Choroid plexus epithelial cell (primary cell): ENCODE measurements at regions not wholly inside any gene's neighbourhood (a gene's known extent, or its start where the extent isn't known, plus 50 kb on each side); places are given as distances from the start of the nearest gene placed in this dataset.

ENCODE experiments used
- DNase-seq: peaks from one replicate; pipeline ENCODE4 v3.0.0-alpha.2; 2010; ENCODE audit warnings: low read depth
- H3K4me3 ChIP-seq: 2 replicates; pipeline ENCODE4 v1.5.1; 2011; ENCODE audit warnings: low read depth, mild to moderate bottlenecking, control low read depth, low read length, moderate library complexity
- TF ChIP-seq, protein P1 (sequence below): conservative IDR thresholded peaks from 2 replicates; pipeline ENCODE4 v1.5.1; 2011; ENCODE audit warnings: low read depth, mild to moderate bottlenecking, control low read depth, inconsistent platforms, low read length, moderate library complexity

DNA sequence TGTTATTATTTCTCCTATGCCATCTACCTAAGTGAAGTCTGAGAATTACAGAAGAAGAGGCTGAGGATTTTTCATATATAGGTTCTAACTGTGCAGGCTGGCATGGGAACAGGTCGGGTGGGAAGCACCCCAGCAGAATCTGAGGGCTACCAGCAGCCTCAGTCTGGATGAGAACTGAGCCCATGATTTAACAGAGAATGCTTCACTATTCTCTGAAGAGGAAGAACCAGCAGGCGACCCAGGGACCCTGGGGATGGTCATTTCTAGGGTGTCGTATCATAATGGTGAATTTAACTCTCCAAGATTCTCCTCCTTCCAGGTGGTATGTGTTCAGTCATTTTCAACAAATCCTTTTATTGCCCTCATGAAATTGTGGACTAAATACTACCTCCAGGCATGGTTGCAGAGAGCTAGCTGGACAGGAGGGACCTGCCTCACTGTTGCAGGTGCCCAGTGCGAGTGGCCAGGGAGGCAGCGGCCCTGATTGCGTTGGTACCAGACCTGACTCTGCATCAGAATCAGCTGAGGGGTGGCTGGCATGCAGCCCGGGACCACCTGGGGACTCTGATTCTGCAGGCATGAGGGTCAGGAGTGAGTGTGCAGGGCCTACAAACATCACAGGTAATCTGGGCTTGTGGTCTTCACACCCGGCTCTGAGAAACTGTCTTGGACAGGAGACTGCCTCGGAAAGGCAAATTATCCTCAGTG, 272.2 kb downstream of the TSN start:
- TF ChIP-seq, protein P1, sequence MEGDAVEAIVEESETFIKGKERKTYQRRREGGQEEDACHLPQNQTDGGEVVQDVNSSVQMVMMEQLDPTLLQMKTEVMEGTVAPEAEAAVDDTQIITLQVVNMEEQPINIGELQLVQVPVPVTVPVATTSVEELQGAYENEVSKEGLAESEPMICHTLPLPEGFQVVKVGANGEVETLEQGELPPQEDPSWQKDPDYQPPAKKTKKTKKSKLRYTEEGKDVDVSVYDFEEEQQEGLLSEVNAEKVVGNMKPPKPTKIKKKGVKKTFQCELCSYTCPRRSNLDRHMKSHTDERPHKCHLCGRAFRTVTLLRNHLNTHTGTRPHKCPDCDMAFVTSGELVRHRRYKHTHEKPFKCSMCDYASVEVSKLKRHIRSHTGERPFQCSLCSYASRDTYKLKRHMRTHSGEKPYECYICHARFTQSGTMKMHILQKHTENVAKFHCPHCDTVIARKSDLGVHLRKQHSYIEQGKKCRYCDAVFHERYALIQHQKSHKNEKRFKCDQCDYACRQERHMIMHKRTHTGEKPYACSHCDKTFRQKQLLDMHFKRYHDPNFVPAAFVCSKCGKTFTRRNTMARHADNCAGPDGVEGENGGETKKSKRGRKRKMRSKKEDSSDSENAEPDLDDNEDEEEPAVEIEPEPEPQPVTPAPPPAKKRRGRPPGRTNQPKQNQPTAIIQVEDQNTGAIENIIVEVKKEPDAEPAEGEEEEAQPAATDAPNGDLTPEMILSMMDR: no peak
- no peak overlapping the region for H3K4me3 ChIP-seq
- no peak for DNase-seq

GRCh38 chr2:122028371-122029100, 273.1 kb downstream of the TSN start:
- TF ChIP-seq, protein P1: no peak
- DNase-seq: peak; percentile 51
- no peak overlapping the region for H3K4me3 ChIP-seq

DNA sequence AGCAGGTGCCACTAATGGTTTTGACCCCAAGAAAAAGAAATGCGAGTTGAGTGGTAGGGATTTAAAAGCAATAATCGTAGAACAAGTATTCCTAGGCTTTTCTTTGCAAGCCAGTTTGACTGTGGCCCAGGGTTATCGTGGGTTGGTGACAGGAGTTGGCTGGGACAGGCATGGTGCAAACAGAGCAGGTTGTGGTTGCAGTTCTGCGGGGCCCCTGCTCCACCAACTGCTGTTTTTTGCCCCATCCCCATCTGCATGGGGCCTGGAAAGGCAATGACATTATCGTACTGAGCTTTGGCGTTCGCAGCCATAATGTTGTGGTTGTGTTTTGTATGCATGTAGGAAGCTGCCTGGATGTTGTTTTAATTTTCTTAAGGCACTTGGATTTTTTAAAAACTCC, 274.0 kb downstream of the TSN start:
- H3K4me3 ChIP-seq: no peak overlapping the region
- TF ChIP-seq, protein P1: no peak
- no peak for DNase-seq

DNA sequence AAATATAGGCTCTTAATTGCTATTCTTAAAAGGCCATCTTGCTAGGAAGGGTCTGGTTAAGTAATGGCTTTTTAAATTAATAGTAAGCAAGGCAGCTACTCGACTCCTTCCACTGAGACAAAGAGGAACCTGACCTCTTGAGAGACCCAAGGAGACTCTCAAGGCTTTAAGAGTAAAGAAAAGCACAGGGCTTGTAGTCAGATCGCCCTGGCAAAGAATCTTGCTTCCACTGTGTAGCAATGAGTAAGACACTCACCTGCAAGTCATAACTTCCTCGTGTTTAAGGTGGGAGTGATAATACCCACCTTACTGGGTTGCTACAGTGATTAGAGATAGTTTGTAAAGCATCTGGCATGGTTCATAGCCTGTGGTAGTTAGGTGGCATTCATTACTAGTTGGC, 274.5 kb downstream of the TSN start:
- no peak overlapping the region for H3K4me3 ChIP-seq
- DNase-seq: no peak
- TF ChIP-seq, protein P1: no peak

DNA sequence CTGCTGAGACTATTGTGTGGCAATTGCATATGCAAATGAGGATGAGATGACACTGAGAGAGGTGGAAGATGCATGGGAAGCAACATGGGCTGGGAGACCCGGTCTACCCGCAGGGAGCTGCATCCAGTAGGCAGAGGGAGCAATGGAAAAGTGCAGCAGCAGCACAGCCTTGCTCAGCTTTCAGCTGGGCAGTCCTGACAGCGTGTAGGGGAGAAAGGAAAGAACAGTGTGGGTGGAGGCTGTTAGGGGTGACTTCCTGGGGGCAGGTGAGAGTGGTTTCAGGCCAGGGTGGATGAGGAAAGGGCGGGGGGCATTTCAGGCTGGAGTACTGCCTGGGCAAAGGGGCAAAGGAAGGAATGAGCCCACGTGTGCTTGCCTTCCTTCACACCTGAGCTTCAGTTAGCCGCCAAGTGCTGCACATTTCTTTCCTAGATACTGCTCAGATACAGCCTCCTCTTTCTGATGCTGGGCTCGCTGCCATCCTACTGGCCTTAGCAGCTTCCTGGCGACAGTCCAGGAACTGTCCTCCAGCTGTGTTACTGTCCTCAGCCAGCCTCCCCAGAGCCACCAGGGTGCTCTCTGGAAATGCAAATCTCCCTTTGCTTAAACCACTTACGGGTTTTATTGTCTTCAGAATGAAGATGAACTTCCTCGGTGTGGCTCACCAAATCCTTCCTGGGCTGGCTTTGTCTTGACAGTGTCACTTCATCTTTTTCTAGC, 276.3 kb downstream of the TSN start:
- peak; percentile 14 for DNase-seq
- H3K4me3 ChIP-seq: no peak overlapping the region
- TF ChIP-seq, protein P1: no peak

GRCh38 chr2:122032264-122032645, 276.8 kb downstream of the TSN start:
- TF ChIP-seq, protein P1: no peak
- no peak for DNase-seq
- no peak overlapping the region for H3K4me3 ChIP-seq
